NCI-H128 (cell line): ENCODE measurements at regions not wholly inside any gene's neighbourhood (a gene's known extent, or its start where the extent isn't known, plus 50 kb on each side); places are given as distances from the start of the nearest gene placed in this dataset.

Source experiments
- DNase-seq: peaks from one replicate; lab custom pipeline; 2025; ENCODE audit not compliant: unreplicated experiment; lab: John Stamatoyannopoulos, UW

DNA sequence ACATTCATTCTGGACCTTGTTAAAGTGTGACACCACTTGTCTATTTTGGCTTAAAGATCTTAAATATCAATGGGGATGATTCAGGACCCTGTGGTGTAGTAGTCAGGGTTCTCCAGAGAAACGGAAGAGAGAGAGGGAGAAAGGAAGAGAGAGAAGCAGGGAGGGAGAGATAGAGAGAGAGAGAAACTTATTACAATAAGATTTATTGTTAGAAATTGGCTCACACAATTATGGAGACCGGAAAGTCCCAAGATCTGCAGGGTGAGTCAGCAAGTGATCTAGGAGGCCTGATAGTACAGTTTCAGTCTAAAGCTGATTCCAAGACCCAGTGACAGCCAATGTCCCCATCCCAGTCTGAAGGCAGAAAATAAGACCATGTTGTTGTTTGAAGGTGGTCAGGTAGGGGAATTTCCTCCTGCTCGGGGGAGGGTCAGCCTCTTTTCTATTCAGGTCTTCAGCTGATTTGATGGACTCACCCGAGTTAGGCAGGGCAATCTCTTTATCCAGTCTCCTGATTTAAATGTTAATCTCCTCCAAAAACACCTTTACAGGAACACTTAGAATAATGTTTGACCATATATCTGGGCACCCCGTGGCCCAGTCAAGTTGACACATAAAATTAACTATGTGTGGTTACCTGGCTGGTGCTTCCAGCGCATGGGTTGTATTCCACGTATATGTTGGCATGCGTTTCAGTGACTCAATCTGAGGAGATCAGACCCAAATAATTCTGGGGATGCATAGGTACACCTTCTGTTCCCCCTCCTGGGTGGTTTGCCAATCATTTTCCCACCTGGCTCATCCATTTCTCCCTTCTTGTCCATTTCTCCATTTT lies 1350.5 kb downstream of the TBC1D22A start:
- DNase-seq = no peak

GRCh38 chr22:48106715-48107259 lies 1344.3 kb downstream of the TBC1D22A start:
- no peak for DNase-seq

DNA sequence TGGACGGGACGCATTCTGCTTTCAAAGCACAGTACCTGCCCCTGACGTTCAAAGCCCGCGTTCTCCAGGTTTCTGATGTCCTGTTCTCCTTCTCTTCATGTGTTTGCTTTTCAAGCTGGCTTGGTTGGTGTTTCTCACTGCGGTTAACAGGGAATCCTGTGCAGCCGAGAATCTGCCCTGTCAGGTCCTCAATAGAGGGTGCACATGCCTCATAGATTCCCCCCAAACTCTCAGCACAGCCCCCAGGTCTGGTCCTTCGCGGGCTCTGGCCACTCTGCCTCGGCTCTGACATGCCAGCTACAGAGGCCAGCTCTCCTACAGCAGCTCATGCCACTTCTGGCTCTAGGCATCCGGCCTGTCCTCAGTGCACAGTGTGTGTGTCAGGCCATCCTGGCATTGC lies 1343.8 kb downstream of the TBC1D22A start:
- no peak for DNase-seq

- no peak for DNase-seq
Observed at GRCh38 chr22:48105259-48105658, 1342.8 kb downstream of the TBC1D22A start.

DNA sequence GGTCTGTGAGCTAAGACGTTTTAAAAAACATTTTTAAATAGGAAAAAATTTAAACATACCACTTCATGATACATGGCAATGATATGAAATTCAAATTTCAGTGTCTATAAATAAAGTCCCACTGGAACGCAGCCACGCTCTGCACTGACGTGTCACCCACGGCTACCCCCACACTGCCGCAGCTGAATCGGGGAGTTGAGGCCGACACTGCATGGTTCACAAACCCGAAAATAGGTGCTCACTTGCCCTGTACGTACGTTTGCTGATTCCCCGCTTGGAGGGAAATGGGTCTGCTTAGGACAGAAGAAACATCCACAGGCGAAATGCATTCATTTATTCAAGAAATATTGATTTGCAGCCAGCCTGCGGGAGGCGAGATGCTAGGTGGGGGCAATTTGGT lies 1342.3 kb downstream of the TBC1D22A start:
- DNase-seq = no peak

DNA sequence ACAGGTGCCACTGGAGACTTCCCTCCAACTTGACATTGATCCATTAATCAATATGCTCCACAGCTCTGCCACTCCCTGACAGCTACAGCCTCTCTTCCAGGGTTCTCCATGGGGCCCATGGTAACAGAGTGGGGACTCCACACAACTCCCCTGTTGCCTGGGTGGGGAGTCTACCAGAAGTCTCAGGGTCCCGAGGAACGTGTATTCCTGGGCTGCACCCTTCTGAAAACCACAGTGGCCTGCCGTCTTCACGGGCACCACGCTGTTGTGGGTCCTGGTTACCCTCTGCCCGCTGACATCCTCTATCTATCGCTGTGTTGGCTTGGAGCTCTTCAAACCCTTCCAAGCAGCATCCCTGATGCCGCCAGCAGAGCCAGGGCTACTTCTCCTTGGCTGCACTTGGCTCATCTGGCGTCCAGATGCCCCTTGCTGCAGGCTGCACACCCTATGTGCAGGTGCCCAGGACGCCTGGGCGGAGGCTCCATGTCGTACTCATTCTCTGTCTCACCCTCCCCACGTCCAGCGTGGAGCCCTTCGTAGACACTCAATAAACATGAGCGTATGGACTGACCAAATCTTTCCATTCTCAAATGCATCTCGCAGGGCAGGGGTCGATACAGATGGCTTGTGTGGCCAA lies 1341.8 kb downstream of the TBC1D22A start:
- no peak for DNase-seq

GRCh38 chr22:48103126-48103875 lies 1340.9 kb downstream of the TBC1D22A start:
- DNase-seq = no peak

DNA sequence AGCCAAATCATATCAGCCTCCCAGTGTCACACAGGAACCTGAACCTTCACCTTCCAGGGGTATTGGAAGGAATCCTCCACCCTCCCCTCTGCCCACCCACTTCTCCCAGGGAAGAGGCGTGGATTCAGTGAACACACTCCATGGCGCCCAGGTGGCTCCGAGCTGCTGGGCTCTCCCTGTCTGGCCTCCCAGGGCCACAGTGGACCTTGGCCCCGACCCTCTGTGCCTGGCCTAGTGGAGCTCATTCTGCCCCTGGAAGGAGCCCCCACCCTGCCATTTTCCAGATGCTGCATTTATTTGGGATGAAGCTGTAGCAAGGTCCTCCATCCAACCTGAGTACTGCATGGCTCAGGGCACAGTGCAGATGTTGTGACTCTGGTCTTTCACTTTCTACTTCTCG lies 1340.1 kb downstream of the TBC1D22A start:
- no peak for DNase-seq

GRCh38 chr22:48101704-48102103 lies 1339.3 kb downstream of the TBC1D22A start:
- DNase-seq = no peak

GRCh38 chr22:48100685-48101417 lies 1338.4 kb downstream of the TBC1D22A start:
- no peak for DNase-seq

DNA sequence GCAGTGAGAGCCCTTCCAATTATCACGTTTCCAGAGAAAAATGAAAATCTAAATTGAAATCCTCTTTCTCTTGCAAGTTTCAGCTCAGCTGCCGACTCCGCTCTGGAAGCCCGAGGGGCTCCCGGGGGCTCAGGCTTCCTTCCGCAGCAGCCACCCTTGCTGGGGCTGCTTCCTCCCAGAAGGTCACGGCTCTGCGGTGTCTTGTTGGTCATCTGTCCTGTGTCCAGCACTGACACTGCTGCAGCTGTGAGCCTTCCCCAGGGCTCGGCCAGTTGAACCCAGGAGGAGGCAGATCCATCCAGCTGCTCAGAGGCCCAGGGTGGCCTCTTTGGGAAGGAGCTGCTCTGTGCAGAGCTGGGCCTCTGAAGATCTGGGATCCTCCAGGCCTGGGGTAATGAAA lies 1337.2 kb downstream of the TBC1D22A start:
- no peak for DNase-seq

DNA sequence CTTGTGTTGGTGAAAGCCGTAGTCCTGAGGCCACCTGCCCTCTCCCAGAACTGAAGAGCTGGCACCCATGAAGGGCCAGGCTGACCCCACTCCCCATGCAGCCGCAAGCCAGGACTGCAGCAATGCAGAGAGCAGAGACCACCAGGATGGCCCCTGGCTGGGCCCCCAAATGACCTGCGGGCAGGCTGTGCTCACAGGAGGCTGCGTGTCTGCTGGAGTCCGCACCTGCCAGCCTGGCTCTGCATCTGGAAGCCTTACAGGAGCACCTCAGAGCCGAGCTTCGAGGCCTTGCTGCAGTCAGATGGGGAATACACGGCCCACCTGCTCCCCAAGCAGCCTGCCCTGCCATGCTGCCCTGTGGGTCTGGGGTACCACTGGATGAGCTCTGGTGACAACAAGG lies 1336.8 kb downstream of the TBC1D22A start:
- DNase-seq = no peak

- no peak for DNase-seq
Observed at GRCh38 chr22:48098921-48099245, 1336.4 kb downstream of the TBC1D22A start.

GRCh38 chr22:48098243-48098920 lies 1335.9 kb downstream of the TBC1D22A start:
- DNase-seq = no peak

GRCh38 chr22:48097723-48098122 lies 1335.3 kb downstream of the TBC1D22A start:
- no peak for DNase-seq

- DNase-seq = no peak
Observed at GRCh38 chr22:48096851-48097665, 1334.6 kb downstream of the TBC1D22A start.

- DNase-seq = no peak
Observed at GRCh38 chr22:48096411-48096810, 1334.0 kb downstream of the TBC1D22A start.

- DNase-seq = no peak
Observed at GRCh38 chr22:48093981-48094380, 1331.5 kb downstream of the TBC1D22A start.

- no peak for DNase-seq
Observed at GRCh38 chr22:48092866-48093265, 1330.4 kb downstream of the TBC1D22A start.
